A673 (cell line): ENCODE measurements at regions not wholly inside any gene's neighbourhood (a gene's known extent, or its start where the extent isn't known, plus 50 kb on each side); places are given as distances from the start of the nearest gene placed in this dataset.

Source experiments
- BruUV-seq: library from RNA; stranded (reverse); fragments of 400-500 nt; replicated peaks from 2 replicates; lab custom pipeline; 2021; lab: Mats Ljungman, UMichigan
- CTCF ChIA-PET: fragments of 300-600 bp; sonication (Branson Sonifier 250); formaldehyde crosslinking; loops from one replicate; lab custom pipeline; 2022; ENCODE audit warnings: antibody characterized with exemption; lab: Charles Lee
- POLR2A ChIA-PET: fragments of 300-600 bp; sonication (Branson Sonifier 250); formaldehyde crosslinking; loops from one replicate; lab custom pipeline; 2022; ENCODE audit warnings: antibody characterized with exemption; ENCODE audit not compliant: low non-redundant PET; lab: Charles Lee
- DNase-seq: peaks from one replicate; pipeline ENCODE4 v3.0.0-alpha.2; 2015; ENCODE audit warnings: low spot score
- H3K27ac ChIP-seq: fragments of 200-600 bp; sonication (generic); 2 replicates; pipeline ENCODE4 v1.5.1; 2016; ENCODE audit warnings: mixed run types, low read depth, mild to moderate bottlenecking, mixed read lengths, antibody characterized with exemption, low read length; ENCODE audit not compliant: poor library complexity, severe bottlenecking
- H3K27me3 ChIP-seq: fragments of 200-600 bp; sonication (generic); replicated peaks from 2 replicates; pipeline ENCODE4 v1.6.1; 2017; ENCODE audit warnings: mixed run types, low read depth, mild to moderate bottlenecking, mixed read lengths, antibody characterized with exemption, low read length; ENCODE audit not compliant: insufficient read depth, poor library complexity
- H3K36me3 ChIP-seq: fragments of 200-600 bp; sonication (generic); 2 replicates; pipeline ENCODE4 v1.6.1; 2016; ENCODE audit warnings: mixed run types, mild to moderate bottlenecking, mixed read lengths, antibody characterized with exemption, low read length; ENCODE audit not compliant: insufficient read depth, poor library complexity, severe bottlenecking
- H3K4me1 ChIP-seq: fragments of 200-600 bp; sonication (generic); 2 replicates; pipeline ENCODE4 v1.6.1; 2017; ENCODE audit warnings: mixed run types, mild to moderate bottlenecking, mixed read lengths, antibody characterized with exemption, low read length; ENCODE audit not compliant: insufficient read depth, poor library complexity, severe bottlenecking
- H3K4me3 ChIP-seq: fragments of 200-600 bp; sonication (generic); 2 replicates; pipeline ENCODE4 v1.5.1; 2016; ENCODE audit warnings: low read depth, mixed run types, mild to moderate bottlenecking, mixed read lengths, low read length; ENCODE audit not compliant: poor library complexity, severe bottlenecking
- H3K9me3 ChIP-seq: fragments of 200-600 bp; sonication (generic); 2 replicates; pipeline ENCODE4 v1.6.1; 2016; ENCODE audit warnings: mixed run types, low read depth, mild to moderate bottlenecking, mixed read lengths, antibody characterized with exemption, low read length; ENCODE audit not compliant: poor library complexity, severe bottlenecking
- EZH2 ChIP-seq: fragments of 200-600 bp; sonication (generic); IDR thresholded peaks from 2 replicates; pipeline ENCODE4 v1.6.1; 2017; ENCODE audit warnings: borderline replicate concordance, low read depth, mild to moderate bottlenecking, mixed read lengths, antibody characterized with exemption, low read length; ENCODE audit not compliant: poor library complexity, severe bottlenecking
- intact Hi-C: fragments of 100-400 bp; cut with micrococcal nuclease; formaldehyde crosslinking; loops from one replicate; pipeline ENCODE4 v1.10.0; 2022; ENCODE audit not compliant: unreplicated experiment
- TF ChIP-seq, protein P1 (sequence below): fragments of 300-800, 200-600 bp; sonication (generic); conservative IDR thresholded peaks from 2 replicates; pipeline ENCODE4 v1.5.1; 2017; ENCODE audit warnings: low read depth, mild to moderate bottlenecking, antibody characterized with exemption, low read length, moderate library complexity, mixed read lengths

DNA sequence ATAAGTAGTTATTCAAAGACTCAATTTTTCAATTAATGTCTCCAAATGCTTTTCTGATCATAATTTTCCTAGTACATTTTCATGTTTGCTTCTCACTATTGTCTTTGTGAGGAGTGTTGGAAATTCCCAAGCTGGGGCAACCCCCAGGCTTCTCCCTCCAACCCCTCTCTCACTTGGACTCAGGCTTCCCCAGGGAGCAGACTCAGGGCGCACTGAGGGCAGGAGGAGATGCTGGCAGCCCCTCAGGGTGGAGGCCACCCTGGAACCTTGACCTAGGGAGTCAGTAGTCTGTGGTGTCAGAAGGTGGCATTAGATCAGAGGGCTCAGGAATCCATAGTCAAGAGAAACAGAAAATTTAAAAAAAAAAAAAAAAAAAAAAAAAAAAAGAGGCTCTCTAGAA is 86.5 kb upstream of the IRS2 start:
- no peak for DNase-seq
- no peaks in the 10 kb centered on the region for H3K4me1 ChIP-seq
- H3K9me3 ChIP-seq: no peaks in the 10 kb centered on the region
- ChIA-PET CTCF (no interaction called here), POLR2A (no interaction called here)
- TF ChIP-seq EZH2: no peak
- TF ChIP-seq, protein P1, sequence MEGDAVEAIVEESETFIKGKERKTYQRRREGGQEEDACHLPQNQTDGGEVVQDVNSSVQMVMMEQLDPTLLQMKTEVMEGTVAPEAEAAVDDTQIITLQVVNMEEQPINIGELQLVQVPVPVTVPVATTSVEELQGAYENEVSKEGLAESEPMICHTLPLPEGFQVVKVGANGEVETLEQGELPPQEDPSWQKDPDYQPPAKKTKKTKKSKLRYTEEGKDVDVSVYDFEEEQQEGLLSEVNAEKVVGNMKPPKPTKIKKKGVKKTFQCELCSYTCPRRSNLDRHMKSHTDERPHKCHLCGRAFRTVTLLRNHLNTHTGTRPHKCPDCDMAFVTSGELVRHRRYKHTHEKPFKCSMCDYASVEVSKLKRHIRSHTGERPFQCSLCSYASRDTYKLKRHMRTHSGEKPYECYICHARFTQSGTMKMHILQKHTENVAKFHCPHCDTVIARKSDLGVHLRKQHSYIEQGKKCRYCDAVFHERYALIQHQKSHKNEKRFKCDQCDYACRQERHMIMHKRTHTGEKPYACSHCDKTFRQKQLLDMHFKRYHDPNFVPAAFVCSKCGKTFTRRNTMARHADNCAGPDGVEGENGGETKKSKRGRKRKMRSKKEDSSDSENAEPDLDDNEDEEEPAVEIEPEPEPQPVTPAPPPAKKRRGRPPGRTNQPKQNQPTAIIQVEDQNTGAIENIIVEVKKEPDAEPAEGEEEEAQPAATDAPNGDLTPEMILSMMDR: no peak
- H3K4me3 ChIP-seq: no peak overlapping the region
- no peaks in the 10 kb centered on the region for H3K27me3 ChIP-seq
- H3K27ac ChIP-seq: no peak overlapping the region
- H3K36me3 ChIP-seq: no peaks in the 10 kb centered on the region
- intact Hi-C loops: no loop called here
- no TSS peak for BruUV-seq

DNA sequence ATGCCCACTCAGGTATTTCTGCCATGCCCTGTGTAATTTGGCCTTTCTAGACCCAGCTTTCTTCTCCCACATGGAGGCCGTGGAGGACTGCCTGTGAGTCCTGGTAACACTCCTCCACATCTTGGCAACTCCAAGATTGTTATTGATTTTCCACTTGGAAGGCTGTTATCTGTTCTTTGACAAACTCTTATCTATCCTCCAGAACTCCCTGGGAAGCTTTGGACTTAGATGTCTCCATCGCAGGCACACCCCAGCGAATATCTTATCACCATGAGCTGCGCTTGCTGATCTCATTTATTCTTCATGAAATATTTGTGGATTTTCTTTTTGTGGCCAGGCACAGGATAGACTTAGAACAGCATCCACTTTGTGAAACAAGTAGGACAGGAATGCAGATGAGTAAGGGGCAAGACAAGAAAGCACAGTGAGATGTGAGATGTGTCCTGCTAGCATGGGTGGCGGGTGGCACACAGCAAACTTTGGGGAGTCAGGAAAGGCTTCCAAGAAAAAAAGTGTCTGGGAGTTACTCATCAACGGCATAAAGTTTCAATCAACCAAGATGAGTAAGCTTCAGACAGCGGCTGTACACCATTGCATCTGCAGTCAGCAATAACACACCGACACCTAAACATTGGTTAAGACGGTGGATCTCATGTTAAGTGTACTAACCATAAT is 84.5 kb upstream of the IRS2 start:
- no peaks in the 10 kb centered on the region for H3K9me3 ChIP-seq
- intact Hi-C loops: no loop called here
- no peak overlapping the region for H3K4me3 ChIP-seq
- H3K36me3 ChIP-seq: no peaks in the 10 kb centered on the region
- ChIA-PET POLR2A (no interaction called here), CTCF (no interaction called here)
- no peaks in the 10 kb centered on the region for H3K4me1 ChIP-seq
- no peak for DNase-seq
- H3K27ac ChIP-seq: no peak overlapping the region
- no peak for TF ChIP-seq EZH2
- BruUV-seq: no TSS peak
- H3K27me3 ChIP-seq: peaks cover under 1% of the 10 kb centered on the region

DNA sequence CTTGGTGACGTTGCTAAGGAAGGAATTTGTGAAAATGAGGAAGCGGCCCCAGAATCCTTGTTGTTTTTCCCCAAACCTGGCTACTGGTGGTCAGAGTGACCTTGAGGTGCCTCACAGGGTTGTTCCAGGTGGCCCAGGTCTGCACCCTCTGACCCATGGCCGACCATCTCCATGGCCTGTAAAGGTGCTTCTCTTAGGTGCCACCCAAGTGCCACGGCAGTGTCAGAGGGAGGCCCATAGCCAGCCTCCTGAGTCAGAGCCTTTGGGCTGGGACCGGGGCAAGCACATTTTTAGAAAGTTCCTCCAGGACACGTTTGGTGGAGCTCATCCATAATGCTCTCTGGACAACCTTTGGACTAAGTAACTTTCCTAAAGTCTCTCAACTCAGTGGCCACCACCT is 83.9 kb upstream of the IRS2 start:
- TF ChIP-seq EZH2: no peak
- TF ChIP-seq, protein P1: no peak
- intact Hi-C loops: no loop called here
- Histone ChIP-seq H3K36me3 (no peaks in the 10 kb centered on the region), H3K9me3 (no peaks in the 10 kb centered on the region), H3K27ac (no peak overlapping the region), H3K4me3 (no peak overlapping the region), H3K4me1 (no peaks in the 10 kb centered on the region), H3K27me3 (peaks cover 3% of the 10 kb centered on the region)
- POLR2A ChIA-PET: interaction anchor here (0.7 kb wide), 1 partner anchor 16 kb away, joined by 4 read pairs; no protein-coding TSS in a partner anchor
- DNase-seq: no peak
- CTCF ChIA-PET: no interaction called here
- no TSS peak for BruUV-seq
